PC-9 (cell line): ENCODE measurements at regions not wholly inside any gene's neighbourhood (a gene's known extent, or its start where the extent isn't known, plus 50 kb on each side); places are given as distances from the start of the nearest gene placed in this dataset.

Source experiments
- BruUV-seq: library from RNA; stranded (reverse); fragments of 400-500 nt; replicated peaks from 2 replicates; lab custom pipeline; 2021; lab: Mats Ljungman, UMichigan
- CTCF ChIA-PET: fragments of 300-600 bp; sonication (Branson Sonifier 250); formaldehyde crosslinking; loops from one replicate; lab custom pipeline; 2022; ENCODE audit warnings: antibody characterized with exemption; lab: Charles Lee
- POLR2A ChIA-PET: fragments of 300-600 bp; sonication (Branson Sonifier 250); formaldehyde crosslinking; loops from one replicate; lab custom pipeline; 2022; ENCODE audit warnings: antibody characterized with exemption; ENCODE audit not compliant: unreplicated experiment; lab: Charles Lee
- DNase-seq, 2 experiments: peaks; one replicate each; pipeline versions ENCODE4 v3.0.0 to v3.0.0-alpha.2; 2015 to 2022; ENCODE audit warnings: mixed read lengths in 1 of 2
- H2AFZ ChIP-seq: fragments of 200-600 bp; sonication (generic); 2 replicates; pipeline ENCODE4 v1.8.1; 2017; ENCODE audit warnings: antibody characterized with exemption
- H3F3A ChIP-seq: fragments of 200-600 bp; sonication (generic); 2 replicates; pipeline ENCODE4 v1.8.1; 2017; ENCODE audit warnings: antibody characterized with exemption, mild to moderate bottlenecking, low read depth; ENCODE audit not compliant: insufficient read depth
- H3K27ac ChIP-seq: fragments of 200-600 bp; sonication (generic); 2 replicates; pipeline ENCODE4 v1.6.1; 2016; ENCODE audit warnings: mixed run types
- H3K27me3 ChIP-seq: fragments of 200-600 bp; sonication (generic); 2 replicates; pipeline ENCODE4 v1.6.1; 2016; ENCODE audit warnings: low read depth, mixed run types; ENCODE audit not compliant: insufficient read depth
- H3K36me3 ChIP-seq: fragments of 200-600 bp; sonication (generic); 2 replicates; pipeline ENCODE4 v1.6.1; 2016; ENCODE audit warnings: low read depth, mixed run types
- H3K4me1 ChIP-seq: fragments of 200-600 bp; sonication (generic); replicated peaks from 2 replicates; pipeline ENCODE4 v1.6.1; 2016; ENCODE audit warnings: mixed run types; ENCODE audit not compliant: insufficient read depth
- H3K4me2 ChIP-seq: fragments of 200-600 bp; sonication (generic); 2 replicates; pipeline ENCODE4 v1.6.1; 2017; ENCODE audit warnings: mixed run types
- H3K4me3 ChIP-seq: fragments of 200-600 bp; sonication (generic); 2 replicates; pipeline ENCODE4 v1.6.1; 2016; ENCODE audit warnings: mixed run types
- H3K79me2 ChIP-seq: fragments of 200-600 bp; sonication (generic); 2 replicates; pipeline ENCODE4 v1.6.1; 2017; ENCODE audit warnings: low read depth, mixed run types
- H3K9me2 ChIP-seq: fragments of 200-600 bp; sonication (generic); 2 replicates; pipeline ENCODE4 v1.8.1; 2017; ENCODE audit warnings: mild to moderate bottlenecking; ENCODE audit not compliant: insufficient read depth
- H3K9me3 ChIP-seq: fragments of 200-600 bp; sonication (generic); 2 replicates; pipeline ENCODE4 v1.8.1; 2016; ENCODE audit warnings: low read depth; ENCODE audit not compliant: insufficient read depth
- H4K20me1 ChIP-seq: fragments of 200-600 bp; sonication (generic); 2 replicates; pipeline ENCODE4 v1.8.1; 2017; ENCODE audit not compliant: insufficient read depth
- EZH2 ChIP-seq: fragments of 200-600 bp; sonication (generic); IDR thresholded peaks from 2 replicates; pipeline ENCODE4 v1.8.0; 2017; ENCODE audit warnings: antibody characterized with exemption, low read depth
- intact Hi-C: fragments of 100-400 bp; cut with micrococcal nuclease; formaldehyde crosslinking; loops from one replicate; pipeline ENCODE4 v1.10.0; 2022; ENCODE audit not compliant: unreplicated experiment
- TF ChIP-seq, protein P1 (sequence below): fragments of 200-600 bp; sonication (generic); conservative IDR thresholded peaks from 2 replicates; pipeline ENCODE4 v1.6.1; 2017; ENCODE audit warnings: mixed run types, antibody characterized with exemption, mild to moderate bottlenecking, moderate library complexity

DNA sequence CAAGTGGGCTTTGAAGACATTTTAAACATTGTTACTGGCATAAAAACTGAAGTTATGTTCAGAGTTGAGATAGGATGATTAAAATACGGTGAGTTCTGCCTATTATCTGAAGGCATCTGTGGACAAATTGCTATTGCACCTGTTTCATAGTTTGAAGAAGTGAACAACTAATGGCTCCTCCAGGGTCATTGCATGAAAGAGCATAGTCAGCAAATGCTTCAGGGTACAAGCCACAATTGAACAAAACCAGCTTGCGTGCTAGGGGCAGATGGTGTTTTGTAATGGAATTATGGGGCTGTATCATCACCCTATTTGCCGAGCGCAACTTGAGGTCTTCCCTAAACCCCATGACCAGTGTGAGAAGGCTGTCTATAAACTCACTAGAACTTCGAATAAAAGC lies 369.1 kb downstream of the MTRR start:
- Histone ChIP-seq H4K20me1 (no peaks in the 10 kb centered on the region), H3K79me2 (no peaks in the 10 kb centered on the region), H3K27ac (no peak overlapping the region), H3K4me1 (no peaks in the 10 kb centered on the region), H3K27me3 (peaks cover 14% of the 10 kb centered on the region; the same call in 1 of the 2 replicates), H3F3A (no peaks in the 10 kb centered on the region), H3K4me2 (no peak overlapping the region), H3K9me2 (no peaks in the 10 kb centered on the region), H3K36me3 (no peaks in the 10 kb centered on the region), H3K4me3 (no peak overlapping the region), H2AFZ (no peak overlapping the region), H3K9me3 (no peaks in the 10 kb centered on the region)
- CTCF ChIA-PET: no interaction called here
- BruUV-seq: no TSS peak
- DNase-seq: no peak
- intact Hi-C loops: no loop called here
- POLR2A ChIA-PET: no interaction called here
- TF ChIP-seq, protein P1, sequence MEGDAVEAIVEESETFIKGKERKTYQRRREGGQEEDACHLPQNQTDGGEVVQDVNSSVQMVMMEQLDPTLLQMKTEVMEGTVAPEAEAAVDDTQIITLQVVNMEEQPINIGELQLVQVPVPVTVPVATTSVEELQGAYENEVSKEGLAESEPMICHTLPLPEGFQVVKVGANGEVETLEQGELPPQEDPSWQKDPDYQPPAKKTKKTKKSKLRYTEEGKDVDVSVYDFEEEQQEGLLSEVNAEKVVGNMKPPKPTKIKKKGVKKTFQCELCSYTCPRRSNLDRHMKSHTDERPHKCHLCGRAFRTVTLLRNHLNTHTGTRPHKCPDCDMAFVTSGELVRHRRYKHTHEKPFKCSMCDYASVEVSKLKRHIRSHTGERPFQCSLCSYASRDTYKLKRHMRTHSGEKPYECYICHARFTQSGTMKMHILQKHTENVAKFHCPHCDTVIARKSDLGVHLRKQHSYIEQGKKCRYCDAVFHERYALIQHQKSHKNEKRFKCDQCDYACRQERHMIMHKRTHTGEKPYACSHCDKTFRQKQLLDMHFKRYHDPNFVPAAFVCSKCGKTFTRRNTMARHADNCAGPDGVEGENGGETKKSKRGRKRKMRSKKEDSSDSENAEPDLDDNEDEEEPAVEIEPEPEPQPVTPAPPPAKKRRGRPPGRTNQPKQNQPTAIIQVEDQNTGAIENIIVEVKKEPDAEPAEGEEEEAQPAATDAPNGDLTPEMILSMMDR: no peak
- no peak for TF ChIP-seq EZH2

DNA sequence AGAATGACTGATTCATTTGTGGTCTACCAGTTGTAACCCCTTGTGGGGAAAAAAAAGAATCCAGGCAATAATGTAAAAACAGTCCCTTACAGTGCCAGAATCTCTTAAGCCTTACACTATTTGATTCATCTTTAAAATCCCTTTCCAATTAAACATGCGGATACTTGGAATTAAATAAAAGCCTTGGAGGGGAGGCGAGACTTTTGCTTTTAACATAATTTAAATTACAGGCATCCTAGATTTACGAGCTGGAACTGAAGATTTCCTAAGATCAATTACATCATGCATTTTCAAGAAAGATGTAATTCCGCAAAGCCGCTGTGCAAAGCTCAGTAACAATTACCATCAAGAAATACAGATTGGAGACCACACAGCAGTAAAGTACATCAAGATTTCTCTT lies 370.2 kb downstream of the MTRR start:
- Histone ChIP-seq H4K20me1 (no peaks in the 10 kb centered on the region), H3K36me3 (no peaks in the 10 kb centered on the region), H3K27me3 (peaks cover 17% of the 10 kb centered on the region; the same call in 1 of the 2 replicates), H3K27ac (no peak overlapping the region), H3K79me2 (no peaks in the 10 kb centered on the region), H3K9me3 (no peaks in the 10 kb centered on the region), H3K4me1 (no peaks in the 10 kb centered on the region), H3K9me2 (no peaks in the 10 kb centered on the region), H3K4me2 (no peak overlapping the region), H3F3A (no peaks in the 10 kb centered on the region), H2AFZ (no peak overlapping the region), H3K4me3 (no peak overlapping the region)
- BruUV-seq: no TSS peak
- POLR2A ChIA-PET: no interaction called here
- DNase-seq: no peak
- intact Hi-C loops: no loop called here
- CTCF ChIA-PET: no interaction called here
- TF ChIP-seq, protein P1: no peak
- no peak for TF ChIP-seq EZH2

GRCh38 chr5:8239646-8240045 lies 370.7 kb downstream of the MTRR start:
- no peaks in the 10 kb centered on the region for H3K79me2 ChIP-seq
- intact Hi-C loops: loop anchor here (10.0 kb wide), 1 partner anchor 965 kb away; no protein-coding TSS in a partner anchor

More at GRCh38 chr5:8239646-8240045, 370.7 kb downstream of the MTRR start:
- Histone ChIP-seq H3K4me1 (no peaks in the 10 kb centered on the region), H3K4me3 (no peak overlapping the region), H4K20me1 (no peaks in the 10 kb centered on the region), H3K9me3 (no peaks in the 10 kb centered on the region), H2AFZ (no peak overlapping the region), H3F3A (no peaks in the 10 kb centered on the region), H3K36me3 (no peaks in the 10 kb centered on the region), H3K27ac (no peak overlapping the region), H3K9me2 (no peaks in the 10 kb centered on the region), H3K4me2 (no peak overlapping the region), H3K27me3 (peaks cover 21% of the 10 kb centered on the region)
- CTCF ChIA-PET: no interaction called here
- no peak for DNase-seq
- POLR2A ChIA-PET: no interaction called here
- no TSS peak for BruUV-seq
- TF ChIP-seq EZH2: no peak
- TF ChIP-seq, protein P1: no peak
